ENCODE measurements at regions not wholly inside any gene's neighbourhood (a gene's known extent, or its start where the extent isn't known, plus 50 kb on each side); places are given as distances from the start of the nearest gene placed in this dataset.

GRCh38 chr9:89969881-89970639 is 365.2 kb downstream of the GADD45G start:
- no peak for DNase-seq

GRCh38 chr9:89970701-89971100 is 365.9 kb downstream of the GADD45G start:
- intact Hi-C loops (cut with DNase I) = no loop called here
- no peak for DNase-seq

More at GRCh38 chr9:89969881-89970639, 365.2 kb downstream of the GADD45G start:
- intact Hi-C loops (cut with DNase I) = no loop called here

DNA sequence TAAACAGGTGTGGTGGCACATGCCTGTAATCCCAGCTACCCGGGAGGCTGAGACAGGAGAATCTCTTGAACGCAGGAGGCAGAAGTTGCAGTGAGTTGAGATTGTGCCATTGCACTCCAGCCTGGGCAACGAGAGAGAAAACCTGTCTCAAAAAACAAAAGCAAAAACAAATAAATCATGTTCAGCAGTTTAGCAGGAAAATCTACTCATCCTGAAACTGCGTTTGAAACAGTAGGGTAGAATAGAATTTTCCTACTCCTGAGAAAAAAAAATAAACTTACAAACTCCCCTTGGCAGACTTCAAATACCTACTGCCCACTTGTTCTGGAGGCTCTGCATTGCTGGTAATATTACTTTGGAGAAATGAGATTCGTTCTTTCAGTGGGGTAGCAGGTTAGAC is 367.7 kb downstream of the GADD45G start:
- DNase-seq = no peak
- intact Hi-C loops (cut with DNase I) = no loop called here

DNA sequence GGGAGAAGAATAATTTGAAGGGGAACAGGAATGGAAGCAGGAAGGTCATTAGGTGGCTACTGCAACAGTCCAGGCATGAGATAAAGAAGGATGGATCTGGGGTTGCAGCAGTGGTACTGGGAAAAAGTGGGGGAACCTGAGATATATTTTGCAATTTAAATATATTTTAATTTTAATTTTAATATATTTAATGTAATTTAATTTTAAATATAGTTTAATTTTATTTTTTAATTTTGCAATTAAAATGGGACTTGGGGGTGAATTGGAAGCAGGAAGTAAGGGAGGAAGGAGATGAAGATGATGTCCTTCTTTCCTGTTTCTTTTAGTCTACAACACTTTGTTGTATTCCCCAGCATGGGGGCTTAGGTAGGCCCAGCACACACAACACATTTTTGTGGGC is 369.8 kb downstream of the GADD45G start:
- intact Hi-C loops (cut with DNase I) = no loop called here
- DNase-seq = no peak

DNA sequence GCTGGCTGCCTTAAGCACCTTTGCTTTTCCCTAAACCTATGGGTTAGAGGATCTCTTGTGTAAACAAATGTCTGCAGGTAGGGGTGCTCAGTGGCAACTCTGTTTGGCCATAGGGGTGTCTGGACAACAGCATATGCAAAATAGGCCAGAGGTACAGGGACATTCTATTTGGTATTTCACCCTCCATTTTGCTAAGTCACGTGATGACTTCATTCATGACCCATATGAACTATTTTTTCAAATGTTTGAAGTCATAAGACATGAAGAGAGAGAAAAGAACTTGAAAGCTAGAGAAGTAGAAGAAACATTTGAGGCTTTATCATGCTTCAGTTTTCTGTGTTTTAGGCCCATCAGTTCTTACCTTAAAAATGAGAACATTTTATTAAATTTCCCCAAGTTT is 370.2 kb downstream of the GADD45G start:
- intact Hi-C loops (cut with DNase I) = no loop called here
- DNase-seq = no peak

GRCh38 chr9:89975630-89976029 is 370.8 kb downstream of the GADD45G start:
- intact Hi-C loops (cut with DNase I) = no loop called here
- DNase-seq = no peak

DNA sequence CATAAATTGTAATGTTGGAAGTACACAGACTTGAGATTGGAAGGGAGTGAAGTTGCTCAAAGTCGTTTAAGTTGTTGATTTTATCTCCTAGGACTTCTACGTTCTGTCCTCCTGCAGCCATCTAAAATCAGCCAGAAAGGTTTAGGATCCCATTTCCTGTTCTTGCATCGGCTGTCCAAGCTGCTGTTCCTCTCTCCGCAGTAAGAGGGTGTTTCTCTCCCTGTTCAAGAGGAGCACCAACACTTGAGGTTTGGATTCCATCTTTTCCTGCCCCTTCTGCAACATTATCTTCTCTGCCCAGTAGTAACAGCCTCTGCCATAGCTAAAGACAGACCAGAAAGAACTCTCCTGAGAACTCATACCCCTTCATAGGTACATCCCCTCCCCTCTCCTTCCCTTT is 373.4 kb downstream of the GADD45G start:
- intact Hi-C loops (cut with DNase I) = no loop called here
- no peak for DNase-seq

DNA sequence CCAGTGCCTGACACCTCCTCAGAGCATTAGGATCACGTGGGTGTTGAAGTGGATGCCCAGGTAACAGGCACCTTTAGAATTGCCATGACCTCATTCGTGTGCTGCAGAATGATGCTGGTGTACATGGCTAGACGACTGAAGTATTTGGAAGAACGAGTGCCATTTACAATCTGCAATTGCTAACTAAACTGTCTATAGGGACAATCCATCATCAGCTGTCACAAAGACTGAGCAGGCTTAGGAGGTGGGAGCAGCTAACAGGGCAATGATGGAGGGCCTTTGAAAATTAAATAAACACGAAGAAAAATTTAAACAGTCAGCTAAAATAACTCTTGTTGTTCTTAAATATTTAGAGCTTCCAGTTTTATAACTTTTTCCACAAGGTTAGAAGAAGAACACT is 375.8 kb downstream of the GADD45G start:
- no peak for DNase-seq
- intact Hi-C loops (cut with DNase I) = no loop called here

GRCh38 chr9:89982016-89982415 is 377.2 kb downstream of the GADD45G start:
- intact Hi-C loops (cut with DNase I) = no loop called here
- DNase-seq = no peak

GRCh38 chr9:89983411-89983810 is 378.6 kb downstream of the GADD45G start:
- no peak for DNase-seq
- intact Hi-C loops (cut with DNase I) = no loop called here

GRCh38 chr9:89984214-89984613 is 379.4 kb downstream of the GADD45G start:
- no peak for DNase-seq
- intact Hi-C loops (cut with DNase I) = no loop called here

GRCh38 chr9:89985068-89985467 is 380.3 kb downstream of the GADD45G start:
- intact Hi-C loops (cut with DNase I) = no loop called here
- no peak for DNase-seq

DNA sequence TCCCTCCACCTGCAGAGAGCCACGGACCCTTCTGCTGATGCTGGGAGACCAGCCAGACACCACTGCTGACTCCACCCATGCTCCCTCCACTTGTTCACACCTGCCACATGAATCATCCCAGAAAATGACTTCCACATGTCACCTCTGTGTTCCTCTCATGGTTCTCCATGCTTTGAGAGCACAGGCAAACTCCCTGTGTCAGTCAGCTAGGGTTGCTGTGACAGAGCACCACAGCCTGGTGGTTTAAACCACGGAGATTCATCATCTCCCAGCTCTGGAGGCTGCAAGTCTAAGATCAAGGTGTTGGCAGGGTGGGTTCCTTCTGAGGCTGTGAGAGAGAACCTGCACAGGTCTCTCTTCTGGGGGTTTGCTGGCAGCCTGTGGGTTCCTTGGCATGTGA is 381.4 kb downstream of the GADD45G start:
- intact Hi-C loops (cut with DNase I) = no loop called here
- DNase-seq = peak in 1 of 10 donors; percentile 40

- no peak for DNase-seq
- intact Hi-C loops (cut with DNase I) = no loop called here
These were observed 383.6 kb downstream of the GADD45G start for GRCh38 chr9:89988458-89988857.

GRCh38 chr9:89991204-89991790 is 386.5 kb downstream of the GADD45G start:
- intact Hi-C loops (cut with DNase I) = no loop called here
- DNase-seq = no peak

GRCh38 chr9:89992326-89993198 is 387.8 kb downstream of the GADD45G start:
- no peak for DNase-seq
- intact Hi-C loops (cut with DNase I) = no loop called here

DNA sequence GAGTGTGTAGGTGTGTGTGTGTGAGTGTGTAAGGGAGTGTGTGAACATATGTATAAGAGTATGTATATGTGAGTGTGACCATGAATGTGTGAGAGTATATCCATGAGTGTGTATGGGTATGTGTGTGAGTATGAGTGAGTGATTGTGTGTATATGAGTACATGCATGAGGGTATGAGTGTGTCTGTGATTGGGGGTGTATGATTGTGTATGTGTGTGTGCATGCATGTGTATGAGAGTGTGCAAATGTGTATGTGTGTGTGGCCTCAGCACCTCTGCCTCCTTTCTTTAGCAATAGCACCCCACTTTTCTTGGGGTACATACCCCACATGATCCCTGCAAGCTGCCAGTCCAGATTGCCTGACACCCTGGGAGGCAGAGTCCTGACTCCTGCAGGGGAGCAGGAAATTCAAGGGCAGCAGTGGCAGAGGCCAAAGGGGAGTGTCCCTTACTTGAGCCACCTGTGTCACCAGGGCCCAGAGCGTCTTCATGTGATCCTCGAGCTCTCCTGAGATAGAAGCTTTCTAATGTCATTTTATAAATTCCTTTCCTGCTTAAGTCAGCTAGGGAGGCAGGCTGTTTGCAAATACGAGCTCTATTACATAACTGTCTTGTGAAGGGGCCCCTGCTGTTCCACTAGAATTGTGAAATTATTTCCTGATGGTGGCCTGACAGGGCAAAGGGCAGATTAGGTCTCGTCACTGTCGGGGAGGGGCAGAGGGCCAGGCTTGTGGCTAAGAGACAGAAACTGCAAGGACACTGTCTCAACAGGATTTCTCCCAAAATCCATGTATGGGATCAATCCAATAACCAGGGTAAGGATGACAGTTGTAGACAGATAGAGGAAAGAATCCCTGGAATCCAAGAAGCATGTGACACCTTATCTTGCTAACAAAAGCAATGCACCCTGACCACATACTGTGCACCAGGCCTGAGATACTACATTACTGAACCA is 389.1 kb downstream of the GADD45G start:
- intact Hi-C loops (cut with DNase I) = no loop called here
- no peak for DNase-seq

- DNase-seq = no peak
- intact Hi-C loops (cut with DNase I) = no loop called here
These were observed 390.3 kb downstream of the GADD45G start for GRCh38 chr9:89994988-89995613.

GRCh38 chr9:89996116-89996515 is 391.3 kb downstream of the GADD45G start:
- no peak for DNase-seq
- intact Hi-C loops (cut with DNase I) = no loop called here

GRCh38 chr9:89996773-89997172 is 392.0 kb downstream of the GADD45G start:
- intact Hi-C loops (cut with DNase I) = no loop called here
- no peak for DNase-seq
